Naive B cell (primary cell): ENCODE measurements at regions not wholly inside any gene's neighbourhood (a gene's known extent, or its start where the extent isn't known, plus 50 kb on each side); places are given as distances from the start of the nearest gene placed in this dataset.

ENCODE experiments used
- ATAC-seq, 2 donors: fragments of 150-1000 bp; cut with Tn5 transposase; 2 replicates each; pipeline ENCODE4 v1.10.0; 2021; ENCODE audit warnings: low read depth in 2 of 2, mild to moderate bottlenecking in 2 of 2, moderate library complexity in 2 of 2
- DNase-seq: peaks from one replicate; pipeline ENCODE4 v3.0.0; 2022
- H3K27ac Mint-ChIP-seq, 6 donors: one replicate each; pipeline ENCODE4 v1.8.0; 2020 to 2022; ENCODE audit warnings: mild to moderate bottlenecking in 6 of 6, mixed read lengths in 6 of 6, moderate library complexity in 5 of 6, inconsistent platforms in 2 of 6
- H3K27me3 Mint-ChIP-seq, 3 donors: one replicate each; pipeline ENCODE4 v1.8.0; 2021 to 2022; ENCODE audit warnings: mixed read lengths in 3 of 3, mild to moderate bottlenecking in 1 of 3
- H3K36me3 Mint-ChIP-seq, 2 donors: one replicate each; pipeline ENCODE4 v1.8.0; 2020 to 2022; ENCODE audit warnings: mixed read lengths in 2 of 2, inconsistent platforms in 1 of 2, mild to moderate bottlenecking in 1 of 2
- H3K4me1 Mint-ChIP-seq, 3 donors: one replicate each; pipeline ENCODE4 v1.8.0; 2020 to 2022; ENCODE audit warnings: mixed read lengths in 3 of 3, inconsistent platforms in 1 of 3, mild to moderate bottlenecking in 1 of 3, moderate library complexity in 1 of 3
- H3K4me3 Mint-ChIP-seq, 8 donors: one replicate each; pipeline ENCODE4 v1.8.0; 2020 to 2022; ENCODE audit warnings: mild to moderate bottlenecking in 8 of 8, mixed read lengths in 8 of 8, moderate library complexity in 8 of 8, inconsistent platforms in 2 of 8
- H3K9me3 Mint-ChIP-seq, 7 donors: one replicate each; pipeline ENCODE4 v1.8.0; 2020 to 2022; ENCODE audit warnings: mixed read lengths in 7 of 7, mild to moderate bottlenecking in 5 of 7, inconsistent platforms in 2 of 7, moderate library complexity in 1 of 7

DNA sequence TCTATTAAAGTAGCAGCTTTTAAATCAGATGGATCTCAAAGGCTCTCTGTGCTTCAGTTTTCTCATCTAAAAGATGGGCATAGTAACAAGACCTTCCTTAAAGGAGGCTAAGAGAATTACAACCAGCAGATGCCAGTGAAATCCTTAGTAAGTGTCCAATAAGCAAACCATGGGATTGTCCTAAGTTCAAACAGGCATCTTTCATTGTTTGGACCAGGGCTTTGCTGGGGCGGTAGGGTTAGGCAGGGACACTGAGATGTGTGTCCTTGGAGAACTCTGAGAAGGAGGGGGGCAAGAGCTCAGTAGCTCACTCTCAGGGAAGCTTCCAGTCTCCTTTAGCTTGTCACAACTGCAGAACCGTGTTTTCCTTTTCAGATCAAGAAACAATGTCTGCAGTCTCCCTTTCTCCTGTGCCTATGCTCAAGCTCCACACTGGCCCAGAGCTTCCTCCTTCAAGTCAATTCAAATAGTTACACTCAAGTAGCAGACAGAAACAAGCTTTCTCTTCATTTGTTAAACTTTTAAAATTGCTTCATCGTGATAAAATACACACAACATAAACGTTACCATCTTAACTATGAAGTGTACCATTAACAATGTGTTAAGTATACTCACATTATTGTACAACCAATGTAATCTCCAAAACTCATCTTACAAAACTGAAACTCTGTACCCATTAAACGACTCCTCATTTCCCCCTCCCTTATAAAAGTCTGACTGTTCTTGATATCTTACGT, 216.2 kb downstream of the PIK3R1 start:
- Mint-ChIP-seq H3K27ac (no peak overlapping the region), H3K9me3 (no peaks in the 10 kb centered on the region), H3K4me3 (no peak overlapping the region), H3K4me1 (peaks cover 21 to 31% (median 25%) of the 10 kb centered on the region in 3 donors), H3K36me3 (no peaks in the 10 kb centered on the region), H3K27me3 (no peaks in the 10 kb centered on the region)
- DNase-seq = no peak
- ATAC-seq = no peak

GRCh38 chr5:68432682-68433081, 217.1 kb downstream of the PIK3R1 start:
- no peak for DNase-seq
- ATAC-seq = no peak
- Mint-ChIP-seq H3K4me1 (peaks cover 21 to 31% (median 25%) of the 10 kb centered on the region in 3 donors), H3K9me3 (no peaks in the 10 kb centered on the region), H3K4me3 (no peak overlapping the region), H3K27ac (no peak overlapping the region), H3K36me3 (no peaks in the 10 kb centered on the region), H3K27me3 (no peaks in the 10 kb centered on the region)

DNA sequence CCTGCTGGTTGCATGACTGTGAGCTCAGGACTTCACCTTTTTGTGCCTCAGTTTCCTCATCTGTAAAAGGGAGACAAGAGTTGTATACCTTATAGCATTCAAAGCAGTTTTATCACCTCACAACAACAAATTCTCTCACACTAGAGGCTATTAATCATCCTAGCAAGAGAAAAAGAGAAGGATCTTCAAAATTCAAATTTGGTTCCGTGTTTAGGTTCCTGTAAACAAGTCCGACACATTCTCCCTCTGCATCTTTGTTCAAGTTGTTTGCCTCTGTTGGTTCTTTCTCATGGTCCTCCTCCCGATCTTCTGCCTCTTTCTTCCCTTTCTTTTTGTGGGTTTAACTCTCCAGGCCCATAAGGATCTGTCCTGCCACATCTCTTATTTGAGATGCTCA, 218.0 kb downstream of the PIK3R1 start:
- Mint-ChIP-seq H3K27ac (peak overlapping the region in 4 of 6 donors; percentile 74 to 90 (median 82)), H3K4me3 (peak overlapping the region in 4 of 8 donors; percentile 21 to 90 (median 48)), H3K36me3 (no peaks in the 10 kb centered on the region), H3K4me1 (peaks cover 21 to 31% (median 25%) of the 10 kb centered on the region in 3 donors), H3K27me3 (no peaks in the 10 kb centered on the region), H3K9me3 (no peaks in the 10 kb centered on the region)
- DNase-seq (no peak), ATAC-seq (no peak)

DNA sequence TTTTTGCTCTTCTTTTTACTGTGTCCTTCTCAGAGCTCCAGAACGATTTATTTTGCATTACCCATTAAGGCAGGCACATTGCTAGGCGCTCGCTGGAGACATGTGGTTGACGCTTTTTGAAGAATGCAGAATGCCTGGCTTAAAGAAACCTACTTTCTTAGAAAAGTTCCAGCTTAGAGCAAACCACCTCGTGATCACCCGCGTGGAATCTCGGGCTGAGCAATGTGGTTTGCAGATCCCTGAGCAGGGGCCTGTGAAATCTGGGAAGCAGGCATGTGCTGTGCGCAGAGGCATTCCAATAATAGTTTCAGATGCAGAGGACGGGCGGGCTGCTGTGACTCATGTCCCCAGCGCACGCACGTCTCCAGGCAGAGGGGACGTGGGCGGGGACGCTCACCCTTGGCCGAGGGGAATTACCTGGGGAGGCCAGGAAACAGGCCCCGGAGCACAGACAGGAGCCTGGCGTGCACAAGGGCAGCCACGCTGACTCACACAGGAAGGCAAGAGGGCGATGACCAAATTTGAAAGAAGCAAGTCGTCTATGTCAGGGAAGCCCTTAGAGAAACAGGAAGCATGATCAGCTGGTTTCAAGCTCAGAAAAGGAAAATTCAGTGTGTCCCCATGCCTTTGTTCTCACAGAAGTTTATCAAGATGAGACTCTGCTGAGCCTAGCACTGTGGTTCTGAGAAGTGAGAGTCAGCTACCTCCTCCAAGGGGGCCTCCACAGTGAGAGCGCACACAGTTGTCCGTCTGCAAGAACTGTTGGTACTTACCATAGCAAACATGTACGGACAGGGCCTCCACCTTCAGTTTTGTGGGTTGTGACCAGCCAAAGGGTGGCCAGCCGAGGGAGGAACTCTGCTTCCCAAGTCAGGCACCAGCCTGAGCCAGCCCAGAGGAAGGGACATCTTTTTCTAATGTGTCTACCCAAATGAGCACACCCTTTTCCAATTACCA, 218.6 kb downstream of the PIK3R1 start:
- Mint-ChIP-seq H3K4me3 (peak overlapping the region in 7 of 8 donors; percentile 6 to 90 (median 84)), H3K36me3 (no peaks in the 10 kb centered on the region), H3K9me3 (no peaks in the 10 kb centered on the region), H3K27me3 (no peaks in the 10 kb centered on the region), H3K4me1 (peaks cover 21 to 31% (median 25%) of the 10 kb centered on the region in 3 donors), H3K27ac (peak overlapping the region; percentile 74 to 90 (median 84))
- DNase-seq = peak; percentile 78
- peak; percentile 88 for ATAC-seq

- peak; percentile 72 to 74 for ATAC-seq
- peaks cover 21 to 31% (median 25%) of the 10 kb centered on the region in 3 donors for H3K4me1 Mint-ChIP-seq
- H3K36me3 Mint-ChIP-seq = no peaks in the 10 kb centered on the region
- DNase-seq = peak; percentile 54
- H3K9me3 Mint-ChIP-seq = no peaks in the 10 kb centered on the region
- H3K27ac Mint-ChIP-seq = peak overlapping the region in 5 of 6 donors; percentile 50 to 93 (median 74)
- no peaks in the 10 kb centered on the region for H3K27me3 Mint-ChIP-seq
- H3K4me3 Mint-ChIP-seq = peak overlapping the region; percentile 2 to 90 (median 68)
These were observed 220.1 kb downstream of the PIK3R1 start for GRCh38 chr5:68435611-68436010.

GRCh38 chr5:68436686-68437520, 221.3 kb downstream of the PIK3R1 start:
- Mint-ChIP-seq H3K36me3 (no peaks in the 10 kb centered on the region), H3K4me3 (peak overlapping the region in 1 of 8 donors; percentile 52), H3K4me1 (peaks cover 21 to 31% (median 25%) of the 10 kb centered on the region in 3 donors), H3K9me3 (no peaks in the 10 kb centered on the region), H3K27me3 (no peaks in the 10 kb centered on the region), H3K27ac (no peak overlapping the region)
- no peak for ATAC-seq
- DNase-seq = no peak

DNA sequence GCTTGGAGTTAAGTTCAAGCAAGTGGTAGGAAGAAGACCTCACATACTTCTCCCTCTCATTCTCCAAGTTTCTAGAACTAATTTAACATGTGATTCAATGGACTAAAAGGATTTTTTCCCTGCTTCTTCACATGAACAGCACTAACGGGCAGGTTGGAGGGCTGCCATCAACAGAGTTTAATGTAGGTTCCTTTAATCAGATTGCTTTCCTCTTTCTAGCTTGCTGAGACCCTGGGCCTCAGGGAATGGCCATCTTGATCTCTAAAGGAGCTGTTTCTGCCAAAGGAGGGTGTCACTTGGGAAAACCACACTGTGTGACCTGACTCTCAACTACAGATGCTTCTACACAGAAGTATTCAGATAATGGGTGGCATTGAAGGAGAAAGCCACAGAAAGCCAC, 223.3 kb downstream of the PIK3R1 start:
- ATAC-seq (no peak), DNase-seq (no peak)
- no peaks in the 10 kb centered on the region for H3K36me3 Mint-ChIP-seq
- no peaks in the 10 kb centered on the region for H3K27me3 Mint-ChIP-seq
- no peak overlapping the region for H3K27ac Mint-ChIP-seq
- H3K4me3 Mint-ChIP-seq = no peak overlapping the region
- peaks cover 18 to 25% (median 23%) of the 10 kb centered on the region in 3 donors for H3K4me1 Mint-ChIP-seq
- no peaks in the 10 kb centered on the region for H3K9me3 Mint-ChIP-seq

DNA sequence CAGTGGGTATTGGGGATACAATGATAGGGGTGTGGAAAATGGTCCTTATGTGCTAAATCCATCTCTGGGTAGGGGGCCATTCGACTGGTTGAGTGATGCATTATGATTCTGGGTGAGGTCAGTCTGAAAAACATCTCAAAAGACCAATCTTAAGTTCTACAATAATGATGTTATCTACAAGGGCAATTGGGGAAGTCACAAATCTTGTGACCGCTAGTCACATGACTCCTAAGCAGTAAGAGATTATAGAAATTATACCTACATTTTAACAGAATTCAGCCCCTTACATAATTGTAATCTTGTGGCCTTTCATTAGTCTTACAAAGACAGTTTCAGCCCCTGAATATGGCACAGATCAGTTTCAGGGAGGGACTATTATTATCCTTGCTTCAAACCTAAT, 224.7 kb downstream of the PIK3R1 start:
- H3K36me3 Mint-ChIP-seq = no peaks in the 10 kb centered on the region
- H3K4me1 Mint-ChIP-seq = peaks cover 7 to 11% (median 9%) of the 10 kb centered on the region in 3 donors
- DNase-seq (no peak), ATAC-seq (no peak)
- H3K27ac Mint-ChIP-seq = no peak overlapping the region
- H3K4me3 Mint-ChIP-seq = no peak overlapping the region
- H3K9me3 Mint-ChIP-seq = no peaks in the 10 kb centered on the region
- H3K27me3 Mint-ChIP-seq = no peaks in the 10 kb centered on the region

- ATAC-seq (no peak), DNase-seq (no peak)
- Mint-ChIP-seq H3K4me1 (peaks cover 3 to 7% (median 5%) of the 10 kb centered on the region in 3 donors), H3K36me3 (no peaks in the 10 kb centered on the region), H3K27ac (no peak overlapping the region), H3K4me3 (no peak overlapping the region), H3K9me3 (no peaks in the 10 kb centered on the region), H3K27me3 (no peaks in the 10 kb centered on the region)
These were observed 225.1 kb downstream of the PIK3R1 start for GRCh38 chr5:68440651-68441050.

DNA sequence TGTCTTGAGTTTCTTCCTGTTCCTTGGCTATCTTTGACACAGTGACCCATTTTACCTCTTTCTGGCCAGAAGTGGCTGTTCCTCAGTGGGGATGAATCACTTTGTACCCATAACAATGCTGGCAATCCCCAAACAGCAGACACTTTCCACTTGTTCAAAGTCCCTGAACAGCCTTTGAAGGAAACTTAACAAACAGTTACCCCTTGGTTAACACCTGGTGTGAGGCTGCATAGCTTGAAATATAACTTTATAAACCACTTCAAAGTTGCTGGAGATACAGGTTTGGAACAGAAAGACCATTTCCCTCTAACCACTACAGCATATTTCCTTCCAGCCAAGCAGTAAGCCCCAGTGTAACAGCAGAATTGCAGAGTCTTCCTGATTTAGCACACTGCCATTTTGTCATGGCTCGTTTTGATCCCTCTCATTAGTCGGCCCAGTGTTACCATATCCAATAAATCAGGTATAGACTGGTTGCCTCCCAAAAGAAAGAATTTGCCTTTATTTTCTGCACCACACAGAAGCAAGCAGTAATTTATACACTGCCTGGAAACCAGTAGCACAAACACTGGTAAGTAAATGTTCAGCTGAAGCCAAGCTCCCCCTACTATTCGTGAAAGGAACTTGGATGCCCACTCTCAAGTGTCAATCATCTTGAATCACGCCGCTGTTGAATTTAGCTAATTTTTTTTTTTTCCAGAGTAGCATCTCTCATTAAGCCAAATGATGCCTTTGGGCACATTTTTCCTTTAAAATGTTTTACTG, 225.9 kb downstream of the PIK3R1 start:
- H3K27me3 Mint-ChIP-seq = no peaks in the 10 kb centered on the region
- no peak overlapping the region for H3K27ac Mint-ChIP-seq
- H3K4me1 Mint-ChIP-seq = no peaks in the 10 kb centered on the region
- no peak for DNase-seq
- no peak overlapping the region for H3K4me3 Mint-ChIP-seq
- no peaks in the 10 kb centered on the region for H3K9me3 Mint-ChIP-seq
- ATAC-seq = no peak
- no peaks in the 10 kb centered on the region for H3K36me3 Mint-ChIP-seq

DNA sequence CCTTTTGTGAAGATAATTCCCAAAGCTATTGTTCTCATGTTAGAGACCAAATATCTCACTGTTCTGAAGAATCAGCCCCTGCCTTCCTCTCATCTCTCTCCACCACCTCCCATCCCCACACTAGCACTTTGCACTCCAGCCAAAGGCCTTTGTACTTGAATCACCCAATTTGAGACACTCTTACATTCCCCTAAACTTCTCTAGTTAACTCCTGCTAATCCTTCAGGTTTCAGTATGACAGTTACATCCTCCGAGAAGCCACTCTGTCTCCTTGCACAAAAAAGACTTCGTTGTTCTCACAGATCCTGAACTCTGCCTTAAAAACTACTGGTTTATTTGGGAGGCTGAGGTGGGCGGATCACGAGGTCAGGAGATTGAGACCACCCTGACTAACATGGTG, 227.5 kb downstream of the PIK3R1 start:
- Mint-ChIP-seq H3K4me3 (no peak overlapping the region), H3K36me3 (no peaks in the 10 kb centered on the region), H3K27ac (no peak overlapping the region), H3K9me3 (no peaks in the 10 kb centered on the region), H3K4me1 (no peaks in the 10 kb centered on the region), H3K27me3 (peaks cover 0 to 4% (median 0%) of the 10 kb centered on the region in 3 donors)
- DNase-seq (no peak), ATAC-seq (no peak)

- DNase-seq = no peak
- Mint-ChIP-seq H3K9me3 (no peaks in the 10 kb centered on the region), H3K36me3 (no peaks in the 10 kb centered on the region), H3K4me3 (no peak overlapping the region), H3K27me3 (peaks cover 0 to 7% (median 0%) of the 10 kb centered on the region in 3 donors), H3K4me1 (no peaks in the 10 kb centered on the region), H3K27ac (no peak overlapping the region)
- ATAC-seq = no peak
These were observed 228.5 kb downstream of the PIK3R1 start for GRCh38 chr5:68444048-68444447.
